ENCODE measurements at regions not wholly inside any gene's neighbourhood (a gene's known extent, or its start where the extent isn't known, plus 50 kb on each side); places are given as distances from the start of the nearest gene placed in this dataset.
"Not testable (repeated sequence)": the region's sequence is repeated elsewhere in the genome, so short reads cannot be mapped to it uniquely, and the experiment has no call there.

DNA sequence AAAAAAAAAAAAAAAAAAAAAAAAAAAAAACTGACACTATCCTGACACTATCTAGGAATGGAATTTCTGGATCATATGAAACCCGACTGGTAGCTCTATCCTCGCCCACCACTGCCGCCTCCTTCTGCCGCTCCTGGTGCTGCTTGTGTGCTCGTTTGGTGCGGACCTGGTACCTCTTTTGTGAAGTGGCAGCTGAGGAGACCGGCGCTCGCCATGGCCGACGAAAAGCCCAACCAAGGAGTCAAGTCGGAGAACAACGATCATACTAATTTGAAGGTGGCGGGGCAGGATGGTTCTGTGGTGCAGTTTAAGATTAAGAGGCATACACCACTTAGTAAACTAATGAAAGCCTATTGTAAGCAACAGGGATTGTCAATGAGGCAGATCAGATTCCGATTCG lies 130.6 kb downstream of the SEPTIN14 start:
- Mint-ChIP-seq H3K27ac (no peak overlapping the region), H3K9me3 (no peaks in the 10 kb centered on the region; the same call in 1 of the 2 replicates), H3K4me3 (no peak overlapping the region), H3K4me1 (ENCODE audit: low read depth) (no peaks in the 10 kb centered on the region), H3K27me3 (ENCODE audit: insufficient read depth) (peaks cover 8% of the 10 kb centered on the region), H3K36me3 (ENCODE audit: low read depth) (no peaks in the 10 kb centered on the region)
- DNase-seq = no peak
- TF ChIP-seq, protein P1, sequence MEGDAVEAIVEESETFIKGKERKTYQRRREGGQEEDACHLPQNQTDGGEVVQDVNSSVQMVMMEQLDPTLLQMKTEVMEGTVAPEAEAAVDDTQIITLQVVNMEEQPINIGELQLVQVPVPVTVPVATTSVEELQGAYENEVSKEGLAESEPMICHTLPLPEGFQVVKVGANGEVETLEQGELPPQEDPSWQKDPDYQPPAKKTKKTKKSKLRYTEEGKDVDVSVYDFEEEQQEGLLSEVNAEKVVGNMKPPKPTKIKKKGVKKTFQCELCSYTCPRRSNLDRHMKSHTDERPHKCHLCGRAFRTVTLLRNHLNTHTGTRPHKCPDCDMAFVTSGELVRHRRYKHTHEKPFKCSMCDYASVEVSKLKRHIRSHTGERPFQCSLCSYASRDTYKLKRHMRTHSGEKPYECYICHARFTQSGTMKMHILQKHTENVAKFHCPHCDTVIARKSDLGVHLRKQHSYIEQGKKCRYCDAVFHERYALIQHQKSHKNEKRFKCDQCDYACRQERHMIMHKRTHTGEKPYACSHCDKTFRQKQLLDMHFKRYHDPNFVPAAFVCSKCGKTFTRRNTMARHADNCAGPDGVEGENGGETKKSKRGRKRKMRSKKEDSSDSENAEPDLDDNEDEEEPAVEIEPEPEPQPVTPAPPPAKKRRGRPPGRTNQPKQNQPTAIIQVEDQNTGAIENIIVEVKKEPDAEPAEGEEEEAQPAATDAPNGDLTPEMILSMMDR (IDR thresholded peaks at IDR 0.05) = no peak

DNA sequence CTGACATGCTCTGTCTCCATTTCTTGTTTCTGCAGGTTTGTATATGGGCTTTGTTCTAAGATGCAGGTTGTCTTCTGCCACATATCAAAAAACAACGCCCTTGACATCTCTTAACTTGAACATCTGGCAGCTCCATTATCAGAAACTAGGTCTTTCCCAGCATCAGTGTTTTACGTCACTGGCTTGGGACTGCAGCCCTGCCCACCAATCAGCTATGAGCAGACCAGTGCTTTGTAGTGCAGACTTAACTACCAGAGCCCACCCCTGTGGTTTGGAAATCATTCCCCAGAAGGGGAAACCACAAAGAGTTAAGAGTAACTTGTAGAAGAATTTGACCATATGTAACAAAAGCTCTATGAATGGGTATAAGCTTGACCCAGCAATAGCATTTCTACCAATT lies 132.4 kb downstream of the SEPTIN14 start:
- H3K4me3 Mint-ChIP-seq = no peak overlapping the region
- peaks cover 8% of the 10 kb centered on the region for H3K27me3 Mint-ChIP-seq (ENCODE audit: insufficient read depth)
- TF ChIP-seq, protein P1 (IDR thresholded peaks at IDR 0.05) = no peak
- no peak overlapping the region for H3K27ac Mint-ChIP-seq
- no peaks in the 10 kb centered on the region; the same call in 1 of the 2 replicates for H3K9me3 Mint-ChIP-seq
- no peaks in the 10 kb centered on the region for H3K36me3 Mint-ChIP-seq (ENCODE audit: low read depth)
- DNase-seq = no peak
- no peaks in the 10 kb centered on the region for H3K4me1 Mint-ChIP-seq (ENCODE audit: low read depth)

DNA sequence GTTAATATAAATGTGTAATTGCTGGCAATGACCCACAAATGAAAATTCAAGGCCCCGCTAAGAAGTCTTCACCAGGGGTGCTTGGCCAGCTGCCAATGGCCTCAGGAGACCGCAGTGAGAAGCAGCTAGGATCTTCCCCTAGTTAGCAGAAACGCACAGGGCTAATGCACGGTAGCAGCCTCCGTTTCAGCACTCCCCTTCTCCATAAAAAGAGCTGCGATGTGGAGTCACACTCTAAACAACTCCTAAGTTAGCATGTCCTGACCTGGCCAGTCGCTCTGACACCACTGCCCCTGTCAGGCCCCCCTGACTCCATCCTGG lies 139.0 kb downstream of the SEPTIN14 start:
- H3K4me3 Mint-ChIP-seq = no peak overlapping the region
- H3K9me3 Mint-ChIP-seq = no peaks in the 10 kb centered on the region
- peaks cover 1% of the 10 kb centered on the region for H3K27me3 Mint-ChIP-seq (ENCODE audit: insufficient read depth)
- TF ChIP-seq, protein P1 (IDR thresholded peaks at IDR 0.05) = no peak
- no peaks in the 10 kb centered on the region for H3K36me3 Mint-ChIP-seq (ENCODE audit: low read depth)
- no peak overlapping the region for H3K27ac Mint-ChIP-seq
- no peaks in the 10 kb centered on the region for H3K4me1 Mint-ChIP-seq (ENCODE audit: low read depth)
- DNase-seq = no peak

DNA sequence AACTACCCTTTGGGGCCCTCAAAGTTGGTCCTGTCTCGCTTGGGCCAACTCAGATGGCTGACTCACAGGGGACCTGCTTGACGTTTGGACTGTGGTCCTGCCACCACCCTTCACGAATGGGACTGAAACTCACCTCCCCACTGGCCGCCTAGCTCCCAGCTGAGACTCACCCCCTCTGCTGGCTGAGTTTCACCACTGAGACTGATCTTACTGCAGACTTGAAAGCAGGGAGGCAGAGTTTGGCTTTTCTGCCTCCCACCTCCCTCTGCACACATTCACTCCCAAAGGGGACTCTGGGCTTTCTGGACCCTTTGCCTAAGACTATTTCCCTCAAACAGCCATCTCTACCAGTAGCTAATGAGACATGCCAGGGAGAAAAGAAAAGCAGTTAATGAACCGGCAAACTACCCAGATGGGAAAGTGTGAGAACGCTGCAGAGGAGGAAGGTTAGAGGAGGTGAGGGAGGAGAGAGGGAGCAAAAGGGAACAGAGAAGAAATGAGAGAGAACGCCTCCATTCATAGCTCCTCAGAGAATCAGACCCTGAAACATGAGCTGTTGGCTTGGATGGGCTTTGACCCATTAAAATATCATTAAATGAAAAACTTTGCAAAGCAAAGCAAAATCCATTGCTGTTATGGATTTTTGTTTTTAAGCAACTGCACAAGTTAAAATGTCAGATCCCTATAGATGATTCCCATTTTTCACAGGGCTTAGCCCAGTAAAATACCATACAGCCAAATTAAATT lies 139.5 kb downstream of the SEPTIN14 start:
- not testable (repeated sequence) for H3K27me3 Mint-ChIP-seq (ENCODE audit: insufficient read depth); H3K9me3 Mint-ChIP-seq; H3K27ac Mint-ChIP-seq; H3K36me3 Mint-ChIP-seq (ENCODE audit: low read depth); H3K4me3 Mint-ChIP-seq; DNase-seq; H3K4me1 Mint-ChIP-seq (ENCODE audit: low read depth)
- TF ChIP-seq, protein P1 (IDR thresholded peaks at IDR 0.05) = peak; percentile 64

DNA sequence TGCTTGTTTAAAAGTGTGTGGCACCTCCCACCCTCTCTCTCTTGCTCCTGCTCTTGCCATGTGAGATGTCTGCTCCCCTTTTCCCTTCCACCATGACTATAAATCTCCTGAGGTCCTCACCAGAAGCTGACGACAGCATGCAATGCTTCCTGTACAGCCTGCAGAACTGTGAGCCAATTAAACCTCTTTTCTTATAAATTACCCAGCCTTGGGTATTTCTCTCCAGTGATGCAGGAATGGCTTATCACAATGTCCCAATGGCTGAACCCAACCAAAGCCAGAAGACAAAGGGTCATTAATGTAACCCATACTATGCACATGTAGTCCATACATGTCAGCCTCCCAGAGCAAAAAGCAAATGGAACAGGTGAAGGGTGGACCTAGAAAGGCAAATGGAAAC lies 141.5 kb downstream of the SEPTIN14 start:
- not testable (repeated sequence) for DNase-seq; H3K4me1 Mint-ChIP-seq (ENCODE audit: low read depth); H3K4me3 Mint-ChIP-seq; H3K27ac Mint-ChIP-seq; H3K36me3 Mint-ChIP-seq (ENCODE audit: low read depth); H3K27me3 Mint-ChIP-seq (ENCODE audit: insufficient read depth); H3K9me3 Mint-ChIP-seq

DNA sequence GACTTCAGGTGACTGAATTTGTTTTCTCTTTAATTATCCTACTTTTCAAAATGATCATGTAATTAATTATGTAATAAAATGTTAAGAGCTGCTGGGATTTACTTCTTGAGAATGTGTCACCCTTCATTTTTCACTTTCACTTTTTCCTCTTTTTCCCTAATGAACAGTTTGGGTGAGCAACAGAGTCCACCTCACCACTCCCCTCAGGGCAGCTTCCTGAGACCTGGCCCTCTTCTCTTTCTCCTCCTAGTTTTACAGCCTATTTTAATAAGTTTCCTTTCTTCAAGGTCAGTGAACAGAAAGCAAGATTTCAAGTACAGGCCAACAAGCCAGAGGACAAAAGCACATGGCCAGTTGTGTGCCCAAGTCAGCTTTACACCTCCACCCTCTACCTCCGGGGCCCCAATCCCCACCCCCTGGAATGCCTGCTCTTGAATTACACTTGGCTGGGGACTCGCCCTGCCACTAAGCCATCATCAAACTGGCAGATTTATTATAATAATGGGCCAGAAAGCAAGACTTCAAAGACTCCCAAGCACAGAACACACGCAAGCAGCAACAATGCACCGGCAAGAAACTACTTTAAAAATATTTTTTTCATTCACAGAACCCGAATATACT lies 143.1 kb upstream of the VOPP1 start:
- not testable (repeated sequence) for H3K36me3 Mint-ChIP-seq (ENCODE audit: low read depth); H3K9me3 Mint-ChIP-seq; H3K4me3 Mint-ChIP-seq; H3K27me3 Mint-ChIP-seq (ENCODE audit: insufficient read depth); H3K4me1 Mint-ChIP-seq (ENCODE audit: low read depth); DNase-seq; H3K27ac Mint-ChIP-seq

DNA sequence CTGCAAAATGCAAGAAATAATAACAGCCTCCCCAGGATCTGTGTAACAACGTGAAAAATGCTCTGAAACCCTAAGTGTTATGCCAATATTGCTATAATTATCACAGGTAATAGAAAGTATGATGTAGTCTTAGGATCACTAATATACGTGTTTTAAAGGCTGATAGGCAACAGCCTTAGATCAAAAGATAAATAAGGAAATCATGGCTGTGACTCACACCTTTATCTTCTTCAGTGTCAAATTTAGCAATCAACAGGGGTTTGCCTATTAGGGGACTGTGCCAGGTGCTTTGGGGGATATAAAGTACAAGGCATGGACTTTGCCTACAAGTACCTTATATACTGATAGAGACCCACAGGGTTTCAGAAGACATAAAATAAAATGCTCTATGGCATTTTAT lies 142.1 kb upstream of the VOPP1 start:
- not testable (repeated sequence) for H3K4me1 Mint-ChIP-seq (ENCODE audit: low read depth); H3K9me3 Mint-ChIP-seq; H3K36me3 Mint-ChIP-seq (ENCODE audit: low read depth); DNase-seq; H3K4me3 Mint-ChIP-seq; H3K27ac Mint-ChIP-seq; H3K27me3 Mint-ChIP-seq (ENCODE audit: insufficient read depth)

DNA sequence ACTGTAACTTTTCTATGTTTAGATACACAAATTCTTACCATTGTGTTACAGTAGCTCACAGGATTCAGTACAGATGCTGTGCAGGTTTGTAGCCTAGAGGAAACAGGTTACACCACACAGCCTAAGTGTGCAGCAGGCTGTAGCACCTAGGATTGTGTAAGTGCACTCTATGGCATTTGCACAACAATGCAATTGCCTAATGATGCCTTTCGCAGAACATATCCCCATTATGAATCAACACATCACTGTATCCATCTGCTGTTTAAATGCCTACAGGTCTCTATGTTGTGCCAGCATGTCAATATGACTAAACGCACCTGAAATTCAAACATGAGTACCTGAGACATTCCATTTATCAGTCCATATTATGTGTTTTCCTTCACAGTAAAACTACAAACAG lies 138.0 kb upstream of the VOPP1 start:
- H3K27ac Mint-ChIP-seq; DNase-seq; H3K4me3 Mint-ChIP-seq; H3K9me3 Mint-ChIP-seq; H3K36me3 Mint-ChIP-seq (ENCODE audit: low read depth); H3K27me3 Mint-ChIP-seq (ENCODE audit: insufficient read depth); H3K4me1 Mint-ChIP-seq (ENCODE audit: low read depth): not testable (repeated sequence)

DNA sequence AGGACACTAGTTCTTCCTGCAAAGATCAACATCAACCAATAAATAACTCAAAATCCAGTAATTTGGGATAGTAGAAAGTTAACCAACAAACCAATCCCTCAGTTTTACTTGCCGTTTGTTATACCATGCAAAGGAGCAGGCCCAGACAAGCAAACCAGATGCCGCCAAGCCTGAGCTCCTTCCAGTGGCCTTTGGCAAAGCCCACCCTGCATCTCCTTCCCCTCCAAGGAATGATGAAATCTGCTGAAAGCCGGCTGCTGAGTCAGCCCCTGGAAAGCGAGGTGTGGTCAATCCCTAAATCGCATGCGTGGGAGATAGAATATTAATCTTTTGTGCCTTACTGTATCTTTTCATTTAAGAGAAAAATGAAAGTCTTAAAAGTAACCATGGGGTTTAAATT lies 135.7 kb upstream of the VOPP1 start:
- not testable (repeated sequence) for H3K27ac Mint-ChIP-seq; DNase-seq; H3K4me3 Mint-ChIP-seq; H3K36me3 Mint-ChIP-seq (ENCODE audit: low read depth); H3K9me3 Mint-ChIP-seq; H3K4me1 Mint-ChIP-seq (ENCODE audit: low read depth); H3K27me3 Mint-ChIP-seq (ENCODE audit: insufficient read depth)

DNA sequence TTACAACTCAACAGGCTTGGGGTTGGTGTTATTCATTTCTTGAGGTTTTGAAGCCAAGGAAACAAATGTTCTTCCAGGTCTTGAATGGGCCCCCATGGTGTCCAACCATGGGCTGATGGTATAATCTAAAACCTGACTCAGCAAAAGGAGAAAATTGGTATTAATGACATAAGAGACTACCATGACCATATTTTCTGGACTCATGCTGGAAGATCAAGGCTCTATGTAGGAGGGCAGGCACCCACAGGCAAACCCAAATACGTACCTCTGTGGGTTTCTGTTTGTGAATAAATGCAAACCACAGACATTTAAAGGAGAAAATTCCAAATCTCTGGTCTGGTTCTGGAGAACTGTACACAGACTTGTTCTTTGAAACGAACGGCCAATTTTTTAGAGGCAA lies 135.1 kb upstream of the VOPP1 start:
- not testable (repeated sequence) for H3K4me1 Mint-ChIP-seq (ENCODE audit: low read depth); H3K36me3 Mint-ChIP-seq (ENCODE audit: low read depth); H3K27ac Mint-ChIP-seq; H3K9me3 Mint-ChIP-seq; DNase-seq; H3K27me3 Mint-ChIP-seq (ENCODE audit: insufficient read depth); H3K4me3 Mint-ChIP-seq
